OCI-LY1 (cell line): ENCODE measurements at regions not wholly inside any gene's neighbourhood (a gene's known extent, or its start where the extent isn't known, plus 50 kb on each side); places are given as distances from the start of the nearest gene placed in this dataset.

ENCODE experiments used
- H2AFZ ChIP-seq: fragments of 200-600 bp; sonication (generic), shearing (Covaris generic); 2 replicates; pipeline ENCODE4 v1.6.0; 2014; ENCODE audit warnings: antibody characterized with exemption, mild to moderate bottlenecking, low read length
- H3F3A ChIP-seq: fragments of 200-600 bp; sonication (generic), shearing (Covaris generic); 2 replicates; pipeline ENCODE4 v1.6.0; 2014; ENCODE audit warnings: mild to moderate bottlenecking, antibody characterized with exemption, low read length, moderate library complexity; ENCODE audit not compliant: insufficient read depth
- H3K27ac ChIP-seq: fragments of 200-600 bp; sonication (generic); 2 replicates; pipeline ENCODE4 v1.5.1; 2014; ENCODE audit warnings: low read length, mixed run types, mild to moderate bottlenecking, low read depth; ENCODE audit not compliant: poor library complexity, severe bottlenecking
- H3K27me3 ChIP-seq: fragments of 200-600 bp; sonication (generic); 2 replicates; pipeline ENCODE4 v1.6.0; 2014; ENCODE audit warnings: antibody characterized with exemption, mild to moderate bottlenecking, low read length, moderate library complexity; ENCODE audit not compliant: insufficient read depth
- H3K36me3 ChIP-seq: fragments of 200-600 bp; sonication (generic); 2 replicates; pipeline ENCODE4 v1.6.1; 2014; ENCODE audit warnings: mild to moderate bottlenecking, antibody characterized with exemption, low read length, moderate library complexity, mixed read lengths; ENCODE audit not compliant: insufficient read depth
- H3K4me1 ChIP-seq: fragments of 200-600 bp; sonication (generic); 2 replicates; pipeline ENCODE4 v1.5.1; 2014; ENCODE audit warnings: mild to moderate bottlenecking, low read length, moderate library complexity; ENCODE audit not compliant: insufficient read depth, severe bottlenecking
- H3K4me2 ChIP-seq: fragments of 200-600 bp; sonication (generic), shearing (Covaris generic); 2 replicates; pipeline ENCODE4 v1.6.1; 2014; ENCODE audit warnings: low read length
- H3K4me3 ChIP-seq: fragments of 200-600 bp; sonication (generic); 2 replicates; pipeline ENCODE4 v1.5.1; 2014; ENCODE audit warnings: low read length, low read depth, mild to moderate bottlenecking, mixed read lengths; ENCODE audit not compliant: poor library complexity, severe bottlenecking
- H3K79me2 ChIP-seq: fragments of 200-600 bp; shearing (Covaris generic); 2 replicates; pipeline ENCODE4 v1.6.1; 2016; ENCODE audit warnings: mixed run types, low read length, mixed read lengths; ENCODE audit not compliant: insufficient read depth
- H3K9ac ChIP-seq: fragments of 200-600 bp; sonication (generic), shearing (Covaris generic); 2 replicates; pipeline ENCODE4 v1.6.1; 2014; ENCODE audit warnings: mild to moderate bottlenecking, low read length, mixed read lengths
- H3K9me2 ChIP-seq: fragments of 200-600 bp; sonication (generic), shearing (Covaris generic); 2 replicates; pipeline ENCODE4 v1.6.1; 2014; ENCODE audit warnings: low read depth, mild to moderate bottlenecking, low read length, mixed read lengths
- H3K9me3 ChIP-seq: fragments of 200-600 bp; shearing (Covaris generic); 2 replicates; pipeline ENCODE4 v1.6.1; 2014; ENCODE audit warnings: low read length, mixed read lengths
- H4K20me1 ChIP-seq: fragments of 200-600 bp; sonication (generic), shearing (Covaris generic); 2 replicates; pipeline ENCODE4 v1.6.0; 2016; ENCODE audit warnings: mild to moderate bottlenecking, low read length; ENCODE audit not compliant: insufficient read depth
- EZH2 ChIP-seq: fragments of 200-600 bp; sonication (generic), shearing (Covaris generic); IDR thresholded peaks from 2 replicates; pipeline ENCODE4 v1.8.0; 2017; ENCODE audit warnings: borderline replicate concordance, mixed run types, mild to moderate bottlenecking, antibody characterized with exemption, low read length, moderate library complexity, mixed read lengths
- TF ChIP-seq, protein P1 (sequence below): fragments of 200-600 bp; sonication (generic), shearing (Covaris generic); IDR thresholded peaks from 2 replicates; pipeline ENCODE4 v1.5.1; 2017; ENCODE audit warnings: mild to moderate bottlenecking, antibody characterized with exemption, low read length, moderate library complexity, mixed read lengths

DNA sequence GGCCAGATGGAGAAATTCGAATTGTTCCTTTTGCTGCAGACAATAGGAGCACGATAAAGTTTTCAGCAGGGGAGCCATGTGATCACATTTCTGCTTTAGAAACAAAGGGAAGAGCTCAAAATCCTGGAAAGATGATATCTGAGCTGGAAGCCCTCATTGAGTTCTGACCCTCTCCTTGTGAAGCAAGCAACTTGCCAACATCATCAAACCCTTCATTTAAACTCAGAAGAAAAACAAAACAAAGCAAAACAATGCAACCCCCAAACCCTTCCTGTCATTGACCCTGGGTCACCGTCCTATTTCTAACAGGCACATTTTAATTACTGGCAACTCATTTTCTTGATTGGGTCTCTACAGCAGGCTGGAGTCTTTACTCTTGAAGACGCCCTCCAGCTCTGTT is 198.3 kb upstream of the ZNF32 start:
- H3K9me2 ChIP-seq = no peaks in the 10 kb centered on the region
- no peak overlapping the region for H3K27ac ChIP-seq
- no peaks in the 10 kb centered on the region for H3K27me3 ChIP-seq
- no peaks in the 10 kb centered on the region for H3K79me2 ChIP-seq
- H3K36me3 ChIP-seq = no peaks in the 10 kb centered on the region
- H3K4me1 ChIP-seq = no peaks in the 10 kb centered on the region
- no peaks in the 10 kb centered on the region for H3F3A ChIP-seq
- no peak overlapping the region for H3K9ac ChIP-seq
- TF ChIP-seq, protein P1, sequence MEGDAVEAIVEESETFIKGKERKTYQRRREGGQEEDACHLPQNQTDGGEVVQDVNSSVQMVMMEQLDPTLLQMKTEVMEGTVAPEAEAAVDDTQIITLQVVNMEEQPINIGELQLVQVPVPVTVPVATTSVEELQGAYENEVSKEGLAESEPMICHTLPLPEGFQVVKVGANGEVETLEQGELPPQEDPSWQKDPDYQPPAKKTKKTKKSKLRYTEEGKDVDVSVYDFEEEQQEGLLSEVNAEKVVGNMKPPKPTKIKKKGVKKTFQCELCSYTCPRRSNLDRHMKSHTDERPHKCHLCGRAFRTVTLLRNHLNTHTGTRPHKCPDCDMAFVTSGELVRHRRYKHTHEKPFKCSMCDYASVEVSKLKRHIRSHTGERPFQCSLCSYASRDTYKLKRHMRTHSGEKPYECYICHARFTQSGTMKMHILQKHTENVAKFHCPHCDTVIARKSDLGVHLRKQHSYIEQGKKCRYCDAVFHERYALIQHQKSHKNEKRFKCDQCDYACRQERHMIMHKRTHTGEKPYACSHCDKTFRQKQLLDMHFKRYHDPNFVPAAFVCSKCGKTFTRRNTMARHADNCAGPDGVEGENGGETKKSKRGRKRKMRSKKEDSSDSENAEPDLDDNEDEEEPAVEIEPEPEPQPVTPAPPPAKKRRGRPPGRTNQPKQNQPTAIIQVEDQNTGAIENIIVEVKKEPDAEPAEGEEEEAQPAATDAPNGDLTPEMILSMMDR = no peak
- no peak for TF ChIP-seq EZH2
- no peak overlapping the region for H3K4me3 ChIP-seq
- no peak overlapping the region for H2AFZ ChIP-seq
- H3K4me2 ChIP-seq = no peak overlapping the region
- H4K20me1 ChIP-seq = no peaks in the 10 kb centered on the region
- no peaks in the 10 kb centered on the region for H3K9me3 ChIP-seq

DNA sequence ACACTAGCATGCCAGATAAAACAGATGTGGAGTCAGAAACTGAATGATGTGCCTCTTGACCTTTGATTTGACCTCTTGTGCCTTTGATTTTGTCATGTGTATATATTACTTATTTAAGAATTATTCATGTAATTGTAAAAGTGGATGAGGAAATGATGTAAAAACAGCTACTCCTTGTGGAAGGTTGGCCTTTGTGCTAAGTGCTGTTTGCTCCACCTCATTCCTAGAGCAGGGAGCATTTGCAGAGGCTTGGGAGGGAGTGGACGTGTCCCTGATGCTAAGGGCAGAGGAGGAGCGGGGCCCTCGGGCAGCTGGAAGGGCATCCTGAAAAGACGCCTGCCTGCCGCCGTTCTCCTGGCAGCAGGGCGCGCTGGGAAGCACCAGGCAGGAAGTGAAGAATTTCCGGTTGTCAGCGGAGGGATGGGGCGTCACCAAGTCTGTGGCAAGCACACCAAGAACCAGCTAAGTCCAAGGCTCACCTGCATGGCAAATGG is 197.6 kb upstream of the ZNF32 start:
- no peak overlapping the region for H3K27ac ChIP-seq
- H3K27me3 ChIP-seq = no peaks in the 10 kb centered on the region
- TF ChIP-seq, protein P1 = no peak
- TF ChIP-seq EZH2 = no peak
- H3K4me3 ChIP-seq = no peak overlapping the region
- H3K36me3 ChIP-seq = no peaks in the 10 kb centered on the region
- H3K4me2 ChIP-seq = no peak overlapping the region
- H3K79me2 ChIP-seq = no peaks in the 10 kb centered on the region
- H3K9me2 ChIP-seq = no peaks in the 10 kb centered on the region
- no peak overlapping the region for H2AFZ ChIP-seq
- no peaks in the 10 kb centered on the region for H3F3A ChIP-seq
- H3K9ac ChIP-seq = no peak overlapping the region
- no peaks in the 10 kb centered on the region for H4K20me1 ChIP-seq
- no peaks in the 10 kb centered on the region for H3K9me3 ChIP-seq
- H3K4me1 ChIP-seq = no peaks in the 10 kb centered on the region

DNA sequence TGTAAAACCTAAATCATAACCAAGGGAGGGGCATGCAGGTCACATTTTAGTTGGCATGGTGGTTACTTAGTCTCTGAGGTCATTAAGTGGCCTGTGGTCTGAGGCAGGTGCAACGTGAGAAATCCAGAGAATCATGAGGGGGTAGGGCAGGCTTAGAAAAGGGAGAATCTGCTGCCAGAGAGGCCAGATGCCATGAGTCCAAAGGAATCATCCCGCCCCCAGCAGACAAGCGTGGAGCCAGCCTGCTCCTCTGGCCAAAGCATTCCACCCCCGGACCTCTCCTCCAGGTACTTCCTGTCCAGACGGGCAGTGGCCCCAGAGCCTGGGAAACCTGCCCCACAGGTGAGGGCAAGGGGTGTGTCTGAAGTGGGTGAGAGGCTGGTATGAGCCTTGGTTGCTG is 196.4 kb upstream of the ZNF32 start:
- TF ChIP-seq EZH2 = no peak
- TF ChIP-seq, protein P1 = no peak
- Histone ChIP-seq H3K36me3 (no peaks in the 10 kb centered on the region), H3K4me1 (no peaks in the 10 kb centered on the region), H3K9me2 (no peaks in the 10 kb centered on the region), H3K4me3 (no peak overlapping the region), H3K27me3 (no peaks in the 10 kb centered on the region), H3K4me2 (no peak overlapping the region), H3K9me3 (no peaks in the 10 kb centered on the region), H4K20me1 (no peaks in the 10 kb centered on the region), H2AFZ (no peak overlapping the region), H3K9ac (no peak overlapping the region), H3K27ac (no peak overlapping the region), H3F3A (no peaks in the 10 kb centered on the region), H3K79me2 (no peaks in the 10 kb centered on the region)
